Trophoblast cell (in vitro differentiated cells and primary cell): ENCODE measurements at regions not wholly inside any gene's neighbourhood (a gene's known extent, or its start where the extent isn't known, plus 50 kb on each side); places are given as distances from the start of the nearest gene placed in this dataset.

Source experiments
- DNase-seq, 2 donors: peaks; one replicate each; pipeline ENCODE4 v3.0.0-alpha.2; 2016
- H2AFZ ChIP-seq: 2 replicates; pipeline ENCODE4 v1.6.1; 2013; ENCODE audit warnings: low read length, moderate library complexity, mild to moderate bottlenecking; ENCODE audit not compliant: insufficient read depth, poor library complexity
- H2AK5ac ChIP-seq: 2 replicates; pipeline ENCODE4 v1.6.1; 2013; ENCODE audit warnings: mild to moderate bottlenecking, low read length
- H2BK120ac ChIP-seq: 2 replicates; pipeline ENCODE4 v1.6.1; 2013; ENCODE audit warnings: low read length, mild to moderate bottlenecking, moderate library complexity; ENCODE audit not compliant: insufficient read depth, poor library complexity
- H2BK12ac ChIP-seq: 2 replicates; pipeline ENCODE4 v1.6.1; 2013; ENCODE audit warnings: mild to moderate bottlenecking, low read length, moderate library complexity
- H2BK5ac ChIP-seq: 2 replicates; pipeline ENCODE4 v1.6.1; 2013; ENCODE audit warnings: low read length, low read depth, moderate library complexity, mild to moderate bottlenecking; ENCODE audit not compliant: poor library complexity
- H3K14ac ChIP-seq: 2 replicates; pipeline ENCODE4 v1.6.1; 2013; ENCODE audit warnings: mild to moderate bottlenecking, low read length
- H3K18ac ChIP-seq: 2 replicates; pipeline ENCODE4 v1.6.1; 2013; ENCODE audit warnings: mild to moderate bottlenecking, low read length
- H3K23ac ChIP-seq: 2 replicates; pipeline ENCODE4 v1.6.1; 2013; ENCODE audit warnings: low read length
- H3K27ac ChIP-seq: 2 replicates; pipeline ENCODE4 v1.5.1; 2013; ENCODE audit warnings: low read depth, mild to moderate bottlenecking, inconsistent platforms, low read length, moderate library complexity
- H3K27me3 ChIP-seq: 2 replicates; pipeline ENCODE4 v1.6.1; 2013; ENCODE audit warnings: inconsistent platforms, mild to moderate bottlenecking, low read length, moderate library complexity; ENCODE audit not compliant: insufficient read depth
- H3K36me3 ChIP-seq, 2 experiments: 1 replicate in 1 of 2; 2 replicates in 1 of 2; pipeline ENCODE4 v1.6.1; 2013; ENCODE audit warnings: low read length in 2 of 2, mild to moderate bottlenecking in 2 of 2, moderate library complexity in 1 of 2; ENCODE audit not compliant: insufficient read depth in 2 of 2, control insufficient read depth in 1 of 2
- H3K4ac ChIP-seq: 2 replicates; pipeline ENCODE4 v1.6.1; 2013; ENCODE audit warnings: low read depth, mild to moderate bottlenecking, low read length, moderate library complexity
- H3K4me1 ChIP-seq, 2 experiments: 1 replicate in 1 of 2; 2 replicates in 1 of 2; pipeline ENCODE4 v1.6.1; 2013; ENCODE audit warnings: low read length in 2 of 2, mild to moderate bottlenecking in 2 of 2, moderate library complexity in 1 of 2; ENCODE audit not compliant: insufficient read depth in 2 of 2, control insufficient read depth in 1 of 2
- H3K4me2 ChIP-seq: 2 replicates; pipeline ENCODE4 v1.6.1; 2013; ENCODE audit warnings: inconsistent platforms, mild to moderate bottlenecking, low read length, moderate library complexity
- H3K4me3 ChIP-seq: 2 replicates; pipeline ENCODE4 v1.5.1; 2013; ENCODE audit warnings: mild to moderate bottlenecking, low read depth, low read length, inconsistent platforms
- H3K79me1 ChIP-seq: one replicate; pipeline ENCODE4 v1.6.1; 2013; ENCODE audit warnings: low read length
- H3K79me2 ChIP-seq: 2 replicates; pipeline ENCODE4 v1.6.1; 2013; ENCODE audit warnings: low read length, mild to moderate bottlenecking; ENCODE audit not compliant: control insufficient read depth, insufficient read depth, poor library complexity
- H3K9ac ChIP-seq: 2 replicates; pipeline ENCODE4 v1.6.1; 2013; ENCODE audit warnings: mild to moderate bottlenecking, low read length
- H3K9me3 ChIP-seq: 2 replicates; pipeline ENCODE4 v1.6.1; 2013; ENCODE audit warnings: low read depth, mild to moderate bottlenecking, control low read depth, inconsistent platforms, low read length; ENCODE audit not compliant: insufficient read depth
- H4K12ac ChIP-seq: 2 replicates; pipeline ENCODE4 v1.6.1; 2013; ENCODE audit warnings: low read depth, mild to moderate bottlenecking, low read length, moderate library complexity
- H4K8ac ChIP-seq: 2 replicates; pipeline ENCODE4 v1.6.1; 2013; ENCODE audit warnings: low read depth, mild to moderate bottlenecking, low read length, moderate library complexity
- H4K91ac ChIP-seq: one replicate; pipeline ENCODE4 v1.6.1; 2013; ENCODE audit warnings: low read depth, mild to moderate bottlenecking, low read length, moderate library complexity
- WGBS: extraction: QIAGEN DNeasy Blood & Tissue Kit; methylation state at CpG from one replicate; pipeline ENCODE4 v1.1.7; 2013; ENCODE audit warnings: missing lambda C conversion rate; ENCODE audit not compliant: insufficient read length, insufficient coverage; ENCODE audit errors: extremely low coverage; 5-methylcytosine and 5-hydroxymethylcytosine counted together

DNA sequence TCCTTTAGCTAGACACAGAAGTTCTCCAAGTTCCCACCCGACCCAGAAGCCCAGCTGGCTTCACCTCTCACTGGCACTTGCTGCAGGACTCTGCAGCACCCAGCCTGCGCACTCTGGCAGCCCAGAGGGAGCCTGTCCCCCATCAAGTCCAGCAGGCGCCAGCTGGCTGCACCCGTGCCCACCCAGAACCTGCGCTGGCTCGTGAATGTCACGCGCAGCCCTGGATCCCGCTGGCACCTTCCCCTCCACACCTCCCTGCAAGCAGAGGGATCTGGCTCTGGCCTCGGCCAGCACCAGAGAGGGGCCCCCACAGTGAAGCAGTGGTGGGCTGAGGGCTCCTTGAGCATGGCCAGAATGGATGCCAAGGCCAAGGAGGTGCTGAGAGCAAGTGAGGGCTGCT is 187.6 kb upstream of the HAND2 start:
- no peak overlapping the region for H2AK5ac ChIP-seq
- no peak overlapping the region for H3K27ac ChIP-seq
- WGBS = no CpG with 5 or more reads among the region's 10 CpGs
- no peak overlapping the region for H2BK5ac ChIP-seq
- H2BK12ac ChIP-seq = no peak overlapping the region
- H3K9me3 ChIP-seq = peaks cover 6% of the 10 kb centered on the region
- no peak for DNase-seq
- no peak overlapping the region for H3K18ac ChIP-seq
- H2AFZ ChIP-seq = no peak overlapping the region
- H3K79me1 ChIP-seq = no peaks in the 10 kb centered on the region
- H3K36me3 ChIP-seq = no peaks in the 10 kb centered on the region
- no peak overlapping the region for H3K4me3 ChIP-seq
- H3K79me2 ChIP-seq = no peaks in the 10 kb centered on the region
- no peak overlapping the region for H3K9ac ChIP-seq
- H4K12ac ChIP-seq = no peak overlapping the region
- H3K23ac ChIP-seq = no peak overlapping the region
- H3K4me2 ChIP-seq = no peak overlapping the region
- H3K14ac ChIP-seq = no peak overlapping the region
- H3K4ac ChIP-seq = no peak overlapping the region
- no peaks in the 10 kb centered on the region for H3K4me1 ChIP-seq
- no peaks in the 10 kb centered on the region for H3K27me3 ChIP-seq
- H4K8ac ChIP-seq = no peak overlapping the region
- H2BK120ac ChIP-seq = no peak overlapping the region
- H4K91ac ChIP-seq = no peak overlapping the region

DNA sequence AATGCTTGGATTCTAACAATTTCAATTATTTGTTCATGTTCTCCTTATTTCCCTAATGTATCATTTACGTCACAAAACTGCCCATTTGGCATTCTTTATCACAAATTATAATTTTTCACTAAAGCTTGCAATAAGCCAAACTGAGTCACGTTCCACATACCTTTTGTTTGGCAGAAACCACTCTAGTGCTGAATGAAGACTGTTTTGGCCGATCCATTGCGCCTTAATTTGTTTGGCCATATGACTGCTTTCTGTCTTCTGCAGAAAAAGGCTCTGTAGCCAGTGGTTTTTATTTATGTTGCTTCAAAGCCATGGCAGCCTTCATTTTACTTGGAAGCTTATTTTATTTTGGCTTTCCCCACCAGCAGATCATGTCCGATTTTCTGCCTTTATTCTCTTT is 184.4 kb upstream of the HAND2 start:
- Histone ChIP-seq H2BK5ac (no peak overlapping the region), H3K14ac (no peak overlapping the region), H3K4me1 (no peaks in the 10 kb centered on the region), H3K9me3 (peaks cover 6% of the 10 kb centered on the region), H4K91ac (no peak overlapping the region), H4K8ac (no peak overlapping the region), H2AFZ (no peak overlapping the region), H3K4me3 (no peak overlapping the region), H3K4ac (no peak overlapping the region), H3K9ac (no peak overlapping the region), H3K79me2 (no peaks in the 10 kb centered on the region), H3K27me3 (no peaks in the 10 kb centered on the region), H3K4me2 (no peak overlapping the region), H3K18ac (no peak overlapping the region), H2AK5ac (no peak overlapping the region), H2BK12ac (no peak overlapping the region), H4K12ac (no peak overlapping the region), H3K23ac (no peak overlapping the region), H3K79me1 (no peaks in the 10 kb centered on the region), H2BK120ac (no peak overlapping the region), H3K36me3 (no peaks in the 10 kb centered on the region), H3K27ac (no peak overlapping the region)
- 100% methylated on average over 1 of the region's 5 CpGs for WGBS
- no peak for DNase-seq

DNA sequence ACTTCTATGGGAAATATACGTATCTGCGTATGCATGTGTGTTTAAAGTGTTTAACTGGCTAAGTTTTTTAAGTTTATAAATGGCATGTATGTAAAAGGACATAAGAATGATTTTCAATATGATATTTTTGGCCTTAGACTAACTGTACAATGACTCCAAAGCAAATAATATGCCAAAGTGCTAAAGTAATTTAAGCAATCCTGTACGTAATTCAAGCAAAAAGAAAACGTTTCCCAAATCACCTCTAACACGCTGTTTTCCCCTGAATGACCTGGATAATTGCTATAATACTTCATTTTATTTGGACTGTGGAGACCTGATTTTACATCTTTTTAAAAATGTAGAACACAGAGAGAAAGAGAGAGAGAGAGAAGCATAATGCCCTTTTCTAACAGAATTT is 183.0 kb upstream of the HAND2 start:
- H3K79me2 ChIP-seq = no peaks in the 10 kb centered on the region
- no peak overlapping the region for H3K4me2 ChIP-seq
- WGBS = no CpG with 5 or more reads among the region's 5 CpGs
- no peak overlapping the region for H3K4me3 ChIP-seq
- no peaks in the 10 kb centered on the region for H3K4me1 ChIP-seq
- no peak overlapping the region for H2BK12ac ChIP-seq
- H2AFZ ChIP-seq = no peak overlapping the region
- no peak overlapping the region for H3K9ac ChIP-seq
- H3K27ac ChIP-seq = no peak overlapping the region
- H4K8ac ChIP-seq = no peak overlapping the region
- no peak for DNase-seq
- H4K91ac ChIP-seq = no peak overlapping the region
- no peak overlapping the region for H3K18ac ChIP-seq
- H3K9me3 ChIP-seq = peaks cover 6% of the 10 kb centered on the region
- no peak overlapping the region for H2BK5ac ChIP-seq
- no peak overlapping the region for H3K14ac ChIP-seq
- H2BK120ac ChIP-seq = no peak overlapping the region
- H3K79me1 ChIP-seq = no peaks in the 10 kb centered on the region
- no peak overlapping the region for H4K12ac ChIP-seq
- no peaks in the 10 kb centered on the region for H3K27me3 ChIP-seq
- no peak overlapping the region for H2AK5ac ChIP-seq
- H3K23ac ChIP-seq = no peak overlapping the region
- no peak overlapping the region for H3K4ac ChIP-seq
- H3K36me3 ChIP-seq = no peaks in the 10 kb centered on the region

DNA sequence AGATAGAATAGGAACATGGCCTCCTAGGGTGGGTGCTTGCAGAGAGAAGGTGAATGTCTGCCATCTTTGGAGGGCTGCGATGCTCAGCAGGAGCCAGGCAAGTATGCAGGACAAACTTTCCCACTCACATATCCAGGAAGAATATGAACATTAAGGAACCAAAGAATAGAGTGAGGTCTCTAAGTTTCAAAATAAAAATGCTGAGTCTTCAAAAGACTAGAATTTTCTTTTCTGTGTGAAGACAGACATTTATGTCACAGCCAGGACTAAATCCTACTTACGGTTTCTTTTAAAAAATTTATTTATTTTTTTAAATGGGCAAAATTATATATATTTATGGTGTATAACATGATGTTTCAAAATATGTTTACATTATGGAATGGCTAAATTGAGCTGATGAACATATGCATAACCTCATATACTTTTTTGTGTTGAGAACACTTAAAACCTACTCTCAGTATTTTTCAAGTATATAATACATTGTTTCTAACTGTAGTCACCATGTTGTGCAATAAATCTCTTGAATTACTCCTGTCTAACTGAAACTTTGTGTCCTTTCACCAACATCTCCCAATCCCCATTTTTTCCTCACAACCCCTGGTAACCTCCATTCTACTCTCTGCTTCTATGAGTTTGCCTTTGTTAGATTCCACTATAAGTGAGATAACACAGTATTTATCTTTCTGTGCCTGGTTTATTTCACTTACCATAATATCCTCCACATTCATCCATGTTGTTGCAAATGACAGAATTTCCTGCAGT is 177.8 kb upstream of the HAND2 start:
- H3K36me3 ChIP-seq = peaks cover 0 to 1% of the 10 kb centered on the region in 2 experiments
- H3K27me3 ChIP-seq = no peaks in the 10 kb centered on the region
- no peak overlapping the region for H3K27ac ChIP-seq
- H4K12ac ChIP-seq = no peak overlapping the region
- no peak overlapping the region for H2BK5ac ChIP-seq
- no peak overlapping the region for H2BK120ac ChIP-seq
- H2BK12ac ChIP-seq = no peak overlapping the region
- H2AK5ac ChIP-seq = no peak overlapping the region
- H3K18ac ChIP-seq = no peak overlapping the region
- no CpG with 5 or more reads among the region's 2 CpGs for WGBS
- no peak overlapping the region for H3K23ac ChIP-seq
- H3K79me1 ChIP-seq = no peaks in the 10 kb centered on the region
- no peak overlapping the region for H3K14ac ChIP-seq
- no peak overlapping the region for H4K91ac ChIP-seq
- H4K8ac ChIP-seq = no peak overlapping the region
- H3K4ac ChIP-seq = no peak overlapping the region
- no peak overlapping the region for H2AFZ ChIP-seq
- no peak overlapping the region for H3K9ac ChIP-seq
- H3K9me3 ChIP-seq = peaks cover 1% of the 10 kb centered on the region
- no peak overlapping the region for H3K4me2 ChIP-seq
- H3K4me3 ChIP-seq = no peak overlapping the region
- no peaks in the 10 kb centered on the region for H3K79me2 ChIP-seq
- H3K4me1 ChIP-seq = no peaks in the 10 kb centered on the region
- DNase-seq = peak in 1 of 2 donors; percentile 33
